ENCODE measurements at regions not wholly inside any gene's neighbourhood (a gene's known extent, or its start where the extent isn't known, plus 50 kb on each side); places are given as distances from the start of the nearest gene placed in this dataset.

DNA sequence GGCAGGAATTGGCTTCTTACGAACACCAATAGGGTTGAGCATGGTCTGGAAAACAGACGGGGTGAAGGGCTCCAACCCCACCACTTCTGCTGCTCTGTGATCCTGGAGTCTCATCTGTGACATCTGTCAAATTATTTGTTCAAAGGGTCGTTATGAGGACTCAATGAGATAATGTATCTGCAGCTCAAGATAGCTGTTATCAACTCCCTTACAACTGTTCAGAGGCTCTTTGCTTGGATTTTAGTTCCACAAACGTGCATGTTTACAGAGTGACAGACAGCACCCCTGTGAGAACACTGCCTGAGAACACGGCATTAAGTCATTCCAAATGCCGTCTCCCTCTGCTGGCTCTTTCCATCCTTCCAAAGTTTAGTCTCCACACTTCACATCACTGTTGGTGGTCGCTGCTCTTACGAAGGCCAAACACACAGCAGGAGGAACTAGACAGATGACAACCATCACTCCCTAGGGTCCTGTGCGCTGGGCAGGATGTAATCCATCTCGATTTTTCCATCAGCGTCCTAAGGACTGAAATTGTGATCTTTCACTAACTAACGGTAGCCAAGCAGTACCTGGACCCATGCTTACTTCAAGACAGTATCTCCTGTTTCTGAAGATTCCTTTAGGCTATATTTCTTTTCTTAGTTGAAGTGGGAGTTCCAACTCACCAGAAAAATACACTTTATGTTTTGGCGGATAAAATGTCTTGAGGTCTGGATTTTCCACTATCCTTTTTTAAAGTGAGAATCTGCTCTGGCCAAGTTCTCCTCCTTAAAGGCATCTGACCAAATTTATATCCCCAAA, 220.3 kb downstream of the ANAPC1 start:
- Histone ChIP-seq H3K9me3 (no peaks in the 10 kb centered on the region), H3K36me3 (no peaks in the 10 kb centered on the region), H3K27ac (no peak overlapping the region), H3K27me3 (no peaks in the 10 kb centered on the region), H3K4me1 (peaks cover 4 to 19% of the 10 kb centered on the region in 2 donors), H3K4me3 (no peak overlapping the region)
- in situ Hi-C loops (cut with MboI; ENCODE audit: low sequenced_read_pairs in 4 of 4): no loop called here
- intact Hi-C loops (cut with DNase I; ENCODE audit: low total_unique reads): no loop called here
- TF ChIP-seq CTCF (IDR thresholded peaks at IDR 0.05 in 4 of 5, conservative IDR thresholded peaks at IDR 0.05 in 1 of 5): no peak
- no peak for TF ChIP-seq POLR2A (IDR thresholded peaks at IDR 0.05)
- ATAC-seq (no peak), DNase-seq (no peak)

DNA sequence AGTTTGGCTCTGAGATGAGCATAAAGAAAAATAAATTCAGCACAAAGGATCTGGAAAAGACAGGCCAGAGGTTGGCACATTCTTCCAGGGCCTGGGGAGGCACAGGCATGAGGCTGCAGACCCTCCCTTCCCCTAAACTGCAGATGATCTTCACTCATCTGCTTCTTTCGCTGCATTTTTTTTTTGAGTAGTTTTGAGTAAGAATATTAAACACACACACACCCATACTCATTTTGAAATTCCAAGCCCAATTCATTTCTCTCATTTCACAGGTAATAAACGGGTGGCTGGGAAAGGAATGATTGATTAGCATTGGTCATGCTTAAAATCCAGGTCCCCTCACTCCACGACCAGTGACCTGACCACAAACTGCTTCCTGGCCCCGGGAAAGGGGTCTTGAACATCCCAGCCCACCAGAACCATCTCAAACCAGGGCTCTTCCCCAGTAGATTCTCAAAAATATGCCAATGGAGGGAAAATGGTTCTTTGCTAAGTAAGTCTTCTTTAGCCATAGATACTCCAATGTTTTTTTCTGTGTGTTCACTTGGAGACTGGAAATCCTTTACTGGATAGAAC, 219.6 kb downstream of the ANAPC1 start:
- Histone ChIP-seq H3K27ac (no peak overlapping the region), H3K4me1 (peaks cover 4 to 12% of the 10 kb centered on the region in 2 donors), H3K27me3 (no peaks in the 10 kb centered on the region), H3K36me3 (no peaks in the 10 kb centered on the region), H3K4me3 (no peak overlapping the region), H3K9me3 (no peaks in the 10 kb centered on the region)
- ATAC-seq (no peak), DNase-seq (no peak)
- intact Hi-C loops (cut with DNase I; ENCODE audit: low total_unique reads) (no loop called here), in situ Hi-C loops (cut with MboI; ENCODE audit: low sequenced_read_pairs in 4 of 4) (no loop called here)
- TF ChIP-seq CTCF (IDR thresholded peaks at IDR 0.05 in 4 of 5, conservative IDR thresholded peaks at IDR 0.05 in 1 of 5) (no peak), POLR2A (IDR thresholded peaks at IDR 0.05) (no peak)

DNA sequence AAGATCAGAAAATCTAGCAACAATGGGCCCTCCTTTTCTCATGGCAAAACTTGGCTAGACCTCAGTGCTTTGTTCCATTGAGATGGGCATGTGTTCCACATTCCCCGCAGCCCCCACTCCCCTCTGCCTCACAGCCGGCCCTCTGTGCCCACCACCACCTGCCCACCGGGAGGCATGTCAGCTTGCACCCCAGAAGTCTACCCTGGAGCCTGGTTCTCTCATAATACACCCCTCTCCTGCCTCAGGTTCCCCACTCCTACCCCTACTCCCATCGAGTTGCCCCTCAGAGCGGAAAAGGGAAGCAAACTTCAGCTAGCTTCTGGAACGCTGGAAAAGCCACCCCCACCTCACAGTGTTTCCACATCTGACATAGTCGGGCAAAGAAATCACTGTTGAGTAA, 219.0 kb downstream of the ANAPC1 start:
- no peaks in the 10 kb centered on the region for H3K36me3 ChIP-seq
- no peak for ATAC-seq
- in situ Hi-C loops (cut with MboI; ENCODE audit: low sequenced_read_pairs in 4 of 4): no loop called here

DNA sequence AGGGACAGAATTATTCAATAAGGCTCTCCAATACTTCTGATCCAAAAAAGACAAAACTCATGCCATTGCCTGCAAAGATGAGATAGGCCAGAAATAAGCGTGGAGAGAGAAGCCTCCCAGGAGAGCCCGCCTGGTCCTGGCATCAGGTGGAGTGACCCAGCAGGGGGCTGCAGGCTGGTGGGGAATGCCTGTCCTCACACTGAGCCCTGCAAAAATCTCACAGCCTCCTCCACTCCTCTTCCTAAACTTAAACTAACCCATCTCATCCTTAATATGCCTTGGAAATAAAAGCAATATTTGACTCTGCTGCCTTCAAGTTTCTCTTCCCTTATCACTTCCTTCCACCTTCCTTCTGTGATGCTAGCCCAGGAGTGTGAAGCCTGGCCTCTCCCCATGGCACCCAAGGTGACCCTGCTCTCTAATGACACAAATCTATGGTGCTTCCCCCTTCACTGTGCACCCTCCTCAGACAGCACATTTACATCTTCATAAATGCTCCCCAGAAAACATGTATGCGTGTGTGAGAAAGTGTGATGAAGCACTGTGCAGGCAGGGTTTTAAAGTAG, 218.4 kb downstream of the ANAPC1 start:
- Histone ChIP-seq H3K9me3 (no peaks in the 10 kb centered on the region), H3K4me3 (no peak overlapping the region), H3K27ac (no peak overlapping the region), H3K27me3 (no peaks in the 10 kb centered on the region), H3K4me1 (peaks cover 0 to 4% of the 10 kb centered on the region in 2 donors), H3K36me3 (no peaks in the 10 kb centered on the region)
- in situ Hi-C loops (cut with MboI; ENCODE audit: low sequenced_read_pairs in 4 of 4): no loop called here
- DNase-seq (no peak), ATAC-seq (no peak)
- TF ChIP-seq POLR2A (IDR thresholded peaks at IDR 0.05) (no peak), CTCF (IDR thresholded peaks at IDR 0.05 in 4 of 5, conservative IDR thresholded peaks at IDR 0.05 in 1 of 5) (no peak)
- intact Hi-C loops (cut with DNase I; ENCODE audit: low total_unique reads): no loop called here

More for the DNA sequence above, 219.0 kb downstream of the ANAPC1 start:
- Histone ChIP-seq H3K4me3 (no peak overlapping the region), H3K4me1 (peaks cover 4 to 6% of the 10 kb centered on the region in 2 donors), H3K27ac (no peak overlapping the region), H3K9me3 (no peaks in the 10 kb centered on the region), H3K27me3 (no peaks in the 10 kb centered on the region)
- DNase-seq: no peak
- intact Hi-C loops (cut with DNase I; ENCODE audit: low total_unique reads): no loop called here
- TF ChIP-seq CTCF (IDR thresholded peaks at IDR 0.05 in 4 of 5, conservative IDR thresholded peaks at IDR 0.05 in 1 of 5) (no peak), POLR2A (IDR thresholded peaks at IDR 0.05) (no peak)
